ENCODE measurements at regions not wholly inside any gene's neighbourhood (a gene's known extent, or its start where the extent isn't known, plus 50 kb on each side); places are given as distances from the start of the nearest gene placed in this dataset.
"Not testable (repeated sequence)": the region's sequence is repeated elsewhere in the genome, so short reads cannot be mapped to it uniquely, and the experiment has no call there.

DNA sequence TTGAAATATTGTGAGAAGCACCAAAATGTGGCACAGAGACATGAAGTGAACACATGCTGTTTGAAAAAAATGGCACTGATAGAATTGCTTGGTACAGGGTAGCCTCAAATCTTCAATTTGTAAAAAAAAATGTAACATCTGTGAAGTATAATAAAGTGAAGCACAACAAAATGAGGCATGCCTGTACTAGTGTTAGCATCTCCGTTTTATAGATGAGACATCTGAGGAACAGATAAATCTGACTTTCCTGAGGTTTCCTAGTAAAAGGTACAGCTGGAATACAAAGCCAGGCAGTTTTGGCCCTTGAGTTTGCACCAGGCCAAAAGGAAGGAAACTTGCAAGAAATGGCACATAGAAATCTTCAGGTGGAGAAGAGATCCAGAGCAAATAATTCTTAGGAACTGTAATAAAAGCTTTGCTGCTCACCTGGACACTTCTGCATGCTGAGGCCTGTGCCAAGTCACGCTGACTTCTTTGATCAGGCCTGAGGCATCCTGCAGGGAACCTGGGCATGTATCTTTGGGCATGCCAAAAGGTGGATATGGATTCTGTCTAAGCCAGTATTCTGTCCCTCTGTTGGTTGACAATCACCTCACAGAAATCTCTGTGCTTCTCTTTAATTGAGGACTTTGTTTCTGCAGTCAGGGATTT, 251.5 kb upstream of the PLPP4 start:
- Histone ChIP-seq H3K4me1 (no peaks in the 10 kb centered on the region), H3K27me3 (no peaks in the 10 kb centered on the region), H3K4me3 (no peak overlapping the region), H3K36me3 (no peaks in the 10 kb centered on the region), H3K27ac (no peak overlapping the region), H3K9me3 (no peaks in the 10 kb centered on the region)
- DNase-seq (no peak), ATAC-seq (no peak)
- TF ChIP-seq POLR2A (IDR thresholded peaks at IDR 0.05) = no peak
- TF ChIP-seq, protein P1, sequence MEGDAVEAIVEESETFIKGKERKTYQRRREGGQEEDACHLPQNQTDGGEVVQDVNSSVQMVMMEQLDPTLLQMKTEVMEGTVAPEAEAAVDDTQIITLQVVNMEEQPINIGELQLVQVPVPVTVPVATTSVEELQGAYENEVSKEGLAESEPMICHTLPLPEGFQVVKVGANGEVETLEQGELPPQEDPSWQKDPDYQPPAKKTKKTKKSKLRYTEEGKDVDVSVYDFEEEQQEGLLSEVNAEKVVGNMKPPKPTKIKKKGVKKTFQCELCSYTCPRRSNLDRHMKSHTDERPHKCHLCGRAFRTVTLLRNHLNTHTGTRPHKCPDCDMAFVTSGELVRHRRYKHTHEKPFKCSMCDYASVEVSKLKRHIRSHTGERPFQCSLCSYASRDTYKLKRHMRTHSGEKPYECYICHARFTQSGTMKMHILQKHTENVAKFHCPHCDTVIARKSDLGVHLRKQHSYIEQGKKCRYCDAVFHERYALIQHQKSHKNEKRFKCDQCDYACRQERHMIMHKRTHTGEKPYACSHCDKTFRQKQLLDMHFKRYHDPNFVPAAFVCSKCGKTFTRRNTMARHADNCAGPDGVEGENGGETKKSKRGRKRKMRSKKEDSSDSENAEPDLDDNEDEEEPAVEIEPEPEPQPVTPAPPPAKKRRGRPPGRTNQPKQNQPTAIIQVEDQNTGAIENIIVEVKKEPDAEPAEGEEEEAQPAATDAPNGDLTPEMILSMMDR (IDR thresholded peaks at IDR 0.05) = no peak
- WGBS (ENCODE audit: insufficient coverage, low coverage, low lambda C conversion rate, missing lambda C conversion rate) = 53% methylated on average over 2 of the region's 2 CpGs
- intact Hi-C loops (cut with DNase I) = no loop called here

- Histone ChIP-seq H3K4me1 (no peaks in the 10 kb centered on the region), H3K9me3 (no peaks in the 10 kb centered on the region), H3K36me3 (no peaks in the 10 kb centered on the region), H3K27me3 (no peaks in the 10 kb centered on the region), H3K4me3 (no peak overlapping the region), H3K27ac (no peak overlapping the region)
- no peak for DNase-seq
- intact Hi-C loops (cut with DNase I) = no loop called here
- no peak for ATAC-seq
- TF ChIP-seq, protein P1 (IDR thresholded peaks at IDR 0.05) = no peak
- no peak for TF ChIP-seq POLR2A (IDR thresholded peaks at IDR 0.05)
- WGBS (ENCODE audit: insufficient coverage, low coverage, low lambda C conversion rate, missing lambda C conversion rate) = 46% methylated on average over 3 of the region's 3 CpGs
Observed at GRCh38 chr10:120208488-120208887, 248.5 kb upstream of the PLPP4 start.

DNA sequence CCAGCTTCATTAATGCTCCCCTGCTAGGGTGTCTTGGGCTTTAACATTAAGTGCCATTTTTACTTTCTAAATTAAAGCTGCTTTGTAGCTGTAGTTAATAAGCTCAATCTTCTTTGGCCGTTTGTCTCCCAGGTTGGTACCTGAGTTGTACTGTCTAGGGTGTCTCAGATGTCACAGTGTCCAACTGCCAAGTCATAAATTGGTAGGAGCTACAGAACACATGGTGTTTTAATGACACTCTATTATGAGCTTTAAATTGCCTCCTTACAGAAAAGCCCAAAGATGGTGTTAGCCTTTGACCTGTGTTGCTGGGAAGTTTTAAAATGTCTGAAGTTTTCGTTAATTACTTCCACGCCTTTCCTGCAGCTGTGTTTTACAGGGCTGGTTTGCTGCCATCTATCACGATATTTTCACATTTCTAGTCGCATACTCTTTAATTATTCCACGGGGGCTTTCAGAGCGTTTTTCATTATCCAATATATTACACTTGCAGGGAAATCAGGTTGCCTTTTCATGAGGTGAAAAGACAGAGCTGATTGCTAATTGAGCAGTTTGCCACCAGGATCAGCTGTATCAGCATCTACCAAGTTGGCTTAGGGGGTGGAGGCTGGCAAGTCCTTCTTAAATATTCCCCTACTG, 247.8 kb upstream of the PLPP4 start:
- Histone ChIP-seq H3K27me3 (no peaks in the 10 kb centered on the region), H3K27ac (no peak overlapping the region), H3K36me3 (no peaks in the 10 kb centered on the region), H3K4me1 (no peaks in the 10 kb centered on the region), H3K9me3 (no peaks in the 10 kb centered on the region), H3K4me3 (no peak overlapping the region)
- TF ChIP-seq, protein P1 (IDR thresholded peaks at IDR 0.05) = no peak
- 60% methylated on average over 7 of the region's 7 CpGs for WGBS (ENCODE audit: insufficient coverage, low coverage, low lambda C conversion rate, missing lambda C conversion rate)
- DNase-seq (no peak), ATAC-seq (no peak)
- intact Hi-C loops (cut with DNase I) = no loop called here

DNA sequence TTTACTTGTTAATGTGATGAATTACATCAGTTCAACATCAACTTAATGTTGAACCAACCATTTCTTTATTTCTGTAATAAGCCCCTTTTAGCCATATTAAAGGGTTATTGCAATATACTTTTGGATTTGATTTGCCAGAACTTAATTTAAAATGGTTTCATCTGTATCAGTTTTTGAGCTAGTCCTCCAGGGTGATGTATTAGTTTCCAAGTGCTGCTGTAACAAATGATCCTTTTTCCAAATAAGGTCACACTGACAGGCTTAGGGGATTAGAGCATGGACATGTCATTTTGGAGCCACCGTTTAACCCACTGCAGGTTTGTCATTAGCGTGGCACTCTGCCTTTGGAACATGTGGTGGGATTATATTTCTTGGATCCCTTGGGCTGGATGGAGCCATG, 244.8 kb upstream of the PLPP4 start:
- TF ChIP-seq, protein P1 (IDR thresholded peaks at IDR 0.05) = no peak
- TF ChIP-seq POLR2A (IDR thresholded peaks at IDR 0.05) = no peak
- 63% methylated on average over 2 of the region's 2 CpGs for WGBS (ENCODE audit: insufficient coverage, low coverage, low lambda C conversion rate, missing lambda C conversion rate)

GRCh38 chr10:120213283-120213682, 243.7 kb upstream of the PLPP4 start:
- H3K4me3 ChIP-seq; ATAC-seq; H3K36me3 ChIP-seq; intact Hi-C loops (cut with DNase I); H3K27ac ChIP-seq; H3K4me1 ChIP-seq; H3K9me3 ChIP-seq; H3K27me3 ChIP-seq; DNase-seq: not testable (repeated sequence)
- WGBS (ENCODE audit: insufficient coverage, low coverage, low lambda C conversion rate, missing lambda C conversion rate) = 55% methylated on average over 2 of the region's 2 CpGs

More for the DNA sequence above, 244.8 kb upstream of the PLPP4 start:
- ATAC-seq (no peak), DNase-seq (no peak)
- Histone ChIP-seq H3K4me1 (no peaks in the 10 kb centered on the region), H3K36me3 (no peaks in the 10 kb centered on the region), H3K9me3 (no peaks in the 10 kb centered on the region), H3K27ac (no peak overlapping the region), H3K27me3 (no peaks in the 10 kb centered on the region), H3K4me3 (no peak overlapping the region)
- intact Hi-C loops (cut with DNase I) = no loop called here

Data from right lobe of liver (tissue), 6 donors.